ENCODE measurements at regions not wholly inside any gene's neighbourhood (a gene's known extent, or its start where the extent isn't known, plus 50 kb on each side); places are given as distances from the start of the nearest gene placed in this dataset.
"Not testable (repeated sequence)": the region's sequence is repeated elsewhere in the genome, so short reads cannot be mapped to it uniquely, and the experiment has no call there.

GRCh38 chr5:88014984-88015383 lies 253.7 kb downstream of the TMEM161B start:
- DNase-seq (ENCODE audit: missing footprints); intact Hi-C loops (cut with DNase I); ATAC-seq: not testable (repeated sequence)

- ATAC-seq (no peak), DNase-seq (ENCODE audit: missing footprints) (no peak)
- intact Hi-C loops (cut with DNase I) = no loop called here
These were observed 267.8 kb downstream of the TMEM161B start for GRCh38 chr5:88000877-88001276.

- intact Hi-C loops (cut with DNase I) = no loop called here
- ATAC-seq (no peak), DNase-seq (ENCODE audit: missing footprints) (no peak)
These were observed 271.0 kb downstream of the TMEM161B start for GRCh38 chr5:87997662-87998061.

DNA sequence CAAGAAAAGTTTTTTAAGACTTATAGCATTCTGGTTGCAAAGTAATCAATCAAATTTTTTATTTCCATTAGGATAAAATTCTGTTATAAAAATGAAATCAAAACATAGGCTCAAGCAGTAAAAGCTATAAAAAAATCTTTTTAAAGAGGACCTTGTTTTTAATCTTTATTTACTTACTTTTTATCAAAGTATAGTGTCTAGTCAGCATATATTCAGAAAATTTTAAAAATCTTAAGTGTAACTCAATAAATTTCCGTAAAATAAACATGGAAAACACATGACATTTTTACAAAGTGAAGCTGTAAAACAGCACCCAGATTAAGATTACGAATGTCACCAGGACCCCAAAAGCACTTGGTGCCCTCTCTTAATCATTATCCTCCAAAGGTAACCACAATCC lies 302.4 kb downstream of the TMEM161B start:
- ATAC-seq (no peak), DNase-seq (ENCODE audit: missing footprints) (no peak)
- intact Hi-C loops (cut with DNase I) = no loop called here

GRCh38 chr5:87954121-87954520 lies 314.5 kb downstream of the TMEM161B start:
- intact Hi-C loops (cut with DNase I) = no loop called here
- no peak for DNase-seq (ENCODE audit: missing footprints)
- ATAC-seq = no peak

GRCh38 chr5:87951661-87952060 lies 317.0 kb downstream of the TMEM161B start:
- intact Hi-C loops (cut with DNase I) = no loop called here
- DNase-seq (ENCODE audit: missing footprints) (no peak), ATAC-seq (no peak)

DNA sequence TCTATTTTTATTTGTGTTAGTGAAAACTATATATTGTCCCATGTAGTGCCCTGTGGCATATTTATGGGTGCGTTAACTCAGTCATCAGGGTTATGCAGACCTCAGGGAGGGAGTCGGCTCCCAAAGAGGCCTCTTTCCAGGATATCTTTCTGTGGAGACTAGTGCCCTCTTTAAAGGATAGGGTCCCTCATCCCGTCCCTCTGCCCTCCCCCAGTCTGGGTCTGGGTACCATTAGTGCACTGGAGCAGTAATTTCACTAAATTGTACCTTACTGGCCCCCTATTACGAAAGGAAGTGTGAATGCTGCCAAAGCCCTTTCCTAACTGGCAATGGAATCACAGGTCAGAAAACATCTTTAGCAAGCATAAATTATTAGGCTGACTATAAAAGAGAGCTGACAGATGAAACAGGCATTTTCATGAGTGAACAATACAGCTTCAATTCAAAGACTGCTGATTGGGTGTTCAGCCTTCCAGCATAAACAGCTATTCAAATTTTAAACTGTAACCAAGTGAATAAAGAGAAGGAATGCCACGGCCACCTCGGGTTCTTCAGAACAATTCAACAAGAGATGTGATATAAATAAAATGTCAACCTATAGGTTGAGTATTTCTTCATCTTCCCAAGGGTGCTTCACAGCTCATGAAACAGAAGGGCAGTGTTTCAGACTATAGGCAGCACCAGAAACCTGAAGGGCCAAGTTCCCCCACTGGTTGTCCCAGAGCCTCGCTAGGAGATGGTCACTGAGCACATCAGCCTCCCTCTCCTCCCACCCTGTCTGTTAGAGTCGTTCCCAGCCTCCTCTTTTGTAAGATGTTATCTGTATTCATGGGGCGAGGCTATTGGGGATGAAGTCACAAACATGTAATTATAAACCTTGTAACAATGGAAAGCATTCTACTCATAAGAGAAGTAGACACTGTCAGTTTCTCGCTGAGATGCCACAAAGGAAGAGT lies 318.7 kb downstream of the TMEM161B start:
- intact Hi-C loops (cut with DNase I) = no loop called here
- ATAC-seq = no peak
- DNase-seq (ENCODE audit: missing footprints) = no peak

DNA sequence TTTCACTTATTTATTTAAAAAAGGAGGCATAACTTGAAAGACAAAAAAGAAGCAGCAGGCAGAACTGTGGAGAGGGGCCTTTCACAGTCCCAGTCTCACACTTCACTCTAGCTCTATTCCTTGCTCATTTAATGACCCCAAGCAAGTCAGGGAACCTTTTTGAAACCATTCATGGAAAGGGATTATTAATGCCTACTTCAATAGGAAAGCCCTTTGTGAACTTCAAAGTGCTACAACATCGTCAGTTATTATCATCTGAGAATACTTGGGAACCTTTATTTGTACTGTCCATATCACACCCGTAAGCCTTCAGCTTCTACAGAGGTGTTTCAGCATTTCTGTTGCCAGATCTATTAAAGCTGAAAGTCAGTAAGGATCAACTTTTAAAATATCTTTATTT lies 320.2 kb downstream of the TMEM161B start:
- ATAC-seq (no peak), DNase-seq (ENCODE audit: missing footprints) (no peak)
- intact Hi-C loops (cut with DNase I) = no loop called here

- no peak for DNase-seq (ENCODE audit: missing footprints)
- ATAC-seq = no peak
- intact Hi-C loops (cut with DNase I) = no loop called here
These were observed 322.4 kb downstream of the TMEM161B start for GRCh38 chr5:87946271-87946670.

DNA sequence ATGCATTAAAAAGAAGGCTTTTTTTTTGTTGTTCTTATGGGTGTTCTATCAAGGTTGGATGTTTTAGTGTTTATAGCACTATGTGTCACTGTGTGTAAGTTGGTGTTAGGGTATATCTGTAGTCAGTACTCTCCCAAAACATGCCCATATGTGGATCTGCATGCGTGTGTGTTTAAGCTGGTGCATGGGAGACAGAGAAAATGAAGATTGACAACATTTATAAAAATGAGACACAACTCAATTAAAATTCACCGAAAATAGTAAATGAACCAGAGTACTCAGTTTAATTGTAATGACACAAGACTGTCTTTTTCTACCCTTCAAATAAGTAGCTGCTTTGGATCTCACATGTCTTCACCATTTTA lies 323.4 kb downstream of the TMEM161B start:
- DNase-seq (ENCODE audit: missing footprints) (no peak), ATAC-seq (no peak)
- intact Hi-C loops (cut with DNase I) = no loop called here

- peak; percentile 42 for ATAC-seq
- DNase-seq (ENCODE audit: missing footprints) = peak; percentile 64
- intact Hi-C loops (cut with DNase I) = no loop called here
These were observed 323.9 kb downstream of the TMEM161B start for GRCh38 chr5:87944553-87945285.

DNA sequence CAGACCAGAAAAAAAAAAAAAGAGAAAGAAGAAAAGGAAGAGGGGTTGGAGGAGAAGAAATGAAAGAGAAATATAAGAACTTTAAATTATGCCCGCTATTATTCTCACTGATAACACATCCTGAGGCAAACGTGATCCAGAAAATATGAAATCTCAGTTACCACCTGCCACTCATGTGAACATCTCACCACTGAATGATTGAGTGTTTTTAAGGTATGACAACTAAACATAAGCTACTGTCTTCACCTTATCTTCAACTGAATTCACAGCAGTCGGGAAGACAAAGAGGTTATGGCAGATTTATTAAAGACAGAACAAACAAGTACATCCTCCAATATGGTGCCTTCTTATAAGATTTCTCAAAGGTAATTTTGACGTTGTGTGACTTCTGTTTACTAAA lies 327.9 kb downstream of the TMEM161B start:
- ATAC-seq (no peak), DNase-seq (ENCODE audit: missing footprints) (no peak)
- intact Hi-C loops (cut with DNase I) = no loop called here

DNA sequence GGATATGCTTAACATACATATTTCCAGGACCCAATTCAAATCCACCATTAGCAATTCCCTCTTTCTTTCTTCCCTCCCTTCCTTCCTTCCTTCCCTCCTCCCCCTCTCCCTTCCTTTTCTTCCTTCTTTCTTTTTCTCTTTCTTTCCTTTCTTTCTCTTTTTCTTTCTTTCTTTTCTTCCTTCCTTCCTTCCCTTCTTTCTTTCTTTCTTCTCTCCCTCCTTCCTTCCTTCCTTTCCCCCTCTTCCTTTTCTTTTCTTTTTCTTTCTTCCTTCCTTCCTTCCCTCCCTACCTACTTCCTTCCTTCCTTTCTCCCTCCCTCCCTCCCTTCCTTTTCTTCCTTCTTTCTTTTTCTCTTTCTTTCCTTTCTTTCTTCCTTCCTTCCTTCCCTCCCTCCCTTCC lies 332.0 kb downstream of the TMEM161B start:
- intact Hi-C loops (cut with DNase I) = no loop called here
- DNase-seq (ENCODE audit: missing footprints) = no peak
- ATAC-seq = no peak

- intact Hi-C loops (cut with DNase I) = no loop called here
- DNase-seq (ENCODE audit: missing footprints) (no peak), ATAC-seq (no peak)
These were observed 344.2 kb downstream of the TMEM161B start for GRCh38 chr5:87924436-87924835.

- no peak for ATAC-seq
- no peak for DNase-seq (ENCODE audit: missing footprints)
- intact Hi-C loops (cut with DNase I) = no loop called here
These were observed 352.3 kb downstream of the TMEM161B start for GRCh38 chr5:87916320-87916719.

- no peak for ATAC-seq
- intact Hi-C loops (cut with DNase I) = no loop called here
- no peak for DNase-seq (ENCODE audit: missing footprints)
These were observed 356.2 kb downstream of the TMEM161B start for GRCh38 chr5:87912419-87912818.

DNA sequence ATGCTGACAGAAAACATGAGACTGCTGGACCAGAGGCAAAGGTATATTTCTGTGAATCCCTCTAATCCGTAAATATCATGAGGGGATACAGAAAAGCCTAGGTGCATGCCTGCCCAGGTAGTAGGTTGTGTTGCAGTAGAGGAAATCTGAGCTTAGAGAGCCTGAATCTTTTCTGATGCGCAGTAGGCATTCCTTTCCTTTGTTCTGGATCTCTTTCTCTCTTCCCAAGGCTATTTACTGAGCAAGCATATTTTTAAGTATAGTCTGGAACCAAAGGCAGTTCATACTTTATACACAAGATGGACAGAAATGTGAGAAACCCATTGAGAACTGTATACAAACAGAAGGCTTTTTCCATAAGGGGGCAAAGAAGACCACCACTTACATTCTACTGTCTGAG lies 359.3 kb downstream of the TMEM161B start:
- intact Hi-C loops (cut with DNase I) = no loop called here
- DNase-seq (ENCODE audit: missing footprints) = no peak

DNA sequence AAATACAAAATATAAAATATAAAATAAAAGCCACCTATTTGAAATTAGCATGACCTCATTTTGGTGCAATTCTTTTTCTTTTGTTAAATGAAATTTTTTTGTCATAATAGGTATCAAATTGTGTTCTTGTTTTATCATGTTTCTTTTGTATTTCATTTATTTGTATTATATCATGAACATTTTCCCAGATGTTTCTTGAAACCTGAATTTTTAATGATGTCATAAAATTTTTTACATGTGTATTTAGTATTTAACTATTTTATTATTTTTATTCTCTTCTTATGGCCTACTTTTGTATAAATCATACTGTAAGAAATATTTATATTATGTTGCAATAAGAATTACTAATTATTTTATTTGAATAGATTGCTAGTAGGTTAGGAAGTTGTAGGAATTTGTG lies 361.7 kb downstream of the TMEM161B start:
- ATAC-seq (no peak), DNase-seq (ENCODE audit: missing footprints) (no peak)
- intact Hi-C loops (cut with DNase I) = no loop called here

More for the DNA sequence above, 359.3 kb downstream of the TMEM161B start:
- ATAC-seq = no peak

- DNase-seq (ENCODE audit: missing footprints) (no peak), ATAC-seq (no peak)
- intact Hi-C loops (cut with DNase I) = no loop called here
These were observed 368.2 kb downstream of the TMEM161B start for GRCh38 chr5:87900419-87900818.

DNA sequence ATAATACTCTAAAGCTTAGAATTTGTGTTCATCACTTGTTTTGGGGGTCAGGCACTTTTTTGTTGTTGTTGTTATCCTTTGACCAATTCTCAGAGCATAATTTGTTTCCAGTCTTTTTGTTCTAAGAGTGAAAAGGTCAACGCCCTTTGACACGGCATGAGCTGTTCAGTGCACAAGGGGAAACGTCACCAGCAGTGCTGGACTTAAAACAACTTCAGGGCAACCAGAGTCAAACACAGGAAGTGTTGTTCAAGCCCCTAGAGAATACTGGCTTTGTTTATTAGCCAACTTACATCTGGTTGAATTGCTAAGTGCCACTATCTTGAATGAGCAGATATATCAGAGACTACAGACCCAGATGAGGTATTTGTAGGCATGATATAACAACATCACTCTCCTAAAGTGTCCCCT lies 368.9 kb downstream of the TMEM161B start:
- intact Hi-C loops (cut with DNase I) = loop anchor here (5.0 kb wide), 1 partner anchor 243 kb away; no protein-coding TSS in a partner anchor
- peak; percentile 87 for ATAC-seq
- DNase-seq (ENCODE audit: missing footprints) = no peak

Measured in Right ventricle myocardium inferior (tissue), 1 donor.